Breast epithelium (tissue), 3 donors: ENCODE measurements at regions not wholly inside any gene's neighbourhood (a gene's known extent, or its start where the extent isn't known, plus 50 kb on each side); places are given as distances from the start of the nearest gene placed in this dataset.

ENCODE experiments used
- CTCF ChIP-seq, 3 donors: fragments of 450-650 bp; IDR thresholded peaks; one replicate each; pipeline ENCODE4 v1.5.1; 2016 to 2017; ENCODE audit warnings: antibody characterized with exemption in 3 of 3, mild to moderate bottlenecking in 3 of 3, moderate library complexity in 3 of 3
- POLR2A ChIP-seq: fragments of 450-650 bp; IDR thresholded peaks from one replicate; pipeline ENCODE4 v1.6.1; 2016; ENCODE audit warnings: antibody characterized with exemption, mild to moderate bottlenecking, moderate library complexity

GRCh38 chr3:35088943-35089342 is 550.4 kb upstream of the ARPP21 start:
- no peak for TF ChIP-seq CTCF (IDR thresholded peaks at IDR 0.05)
- no peak for TF ChIP-seq POLR2A
